Kidney (tissue), 13 donors: ENCODE measurements at regions not wholly inside any gene's neighbourhood (a gene's known extent, or its start where the extent isn't known, plus 50 kb on each side); places are given as distances from the start of the nearest gene placed in this dataset.

Source experiments
- DNase-seq, 5 donors: peaks; one replicate each; pipeline ENCODE4 v3.0.0-alpha.2; 2013 to 2020
- FAIRE-seq: peaks from 2 replicates; lab custom pipeline; 2012; peaks lifted over from hg19 to GRCh38; lab: Jason Lieb, UNC
- H3K27ac ChIP-seq, 2 donors: one replicate each; pipeline ENCODE4 v1.7.0; 2013; ENCODE audit warnings: low read depth in 2 of 2, low read length in 2 of 2, inconsistent platforms in 1 of 2
- H3K27me3 ChIP-seq: one replicate; pipeline ENCODE4 v1.7.1; 2013; ENCODE audit warnings: low read length, inconsistent platforms; ENCODE audit not compliant: control insufficient read depth, insufficient read depth
- H3K36me3 ChIP-seq, 3 donors: one replicate each; pipeline versions ENCODE4 v1.7.0 to v1.7.1; 2013; ENCODE audit warnings: low read length in 3 of 3, control low read depth in 1 of 3, inconsistent platforms in 1 of 3; ENCODE audit not compliant: insufficient read depth in 3 of 3, control insufficient read depth in 2 of 3
- H3K4me1 ChIP-seq, 3 donors: one replicate each; pipeline versions ENCODE4 v1.7.0 to v1.7.1; 2013; ENCODE audit warnings: low read length in 3 of 3, inconsistent platforms in 1 of 3, low read depth in 1 of 3; ENCODE audit not compliant: control insufficient read depth in 2 of 3, insufficient read depth in 2 of 3
- H3K4me3 ChIP-seq, 3 donors: one replicate each; pipeline versions ENCODE4 v1.7.0 to v1.8.1; 2013; ENCODE audit warnings: low read length in 3 of 3, control low read depth in 1 of 3, inconsistent platforms in 1 of 3
- H3K9ac ChIP-seq, 3 donors: one replicate each; pipeline versions ENCODE4 v1.7.0 to v1.7.1; 2013; ENCODE audit warnings: low read length in 3 of 3, control low read depth in 1 of 3, inconsistent platforms in 1 of 3
- H3K9me3 ChIP-seq, 3 donors: one replicate each; pipeline versions ENCODE4 v1.7.0 to v1.7.1; 2013; ENCODE audit warnings: low read length in 3 of 3, control low read depth in 1 of 3, inconsistent platforms in 1 of 3; ENCODE audit not compliant: control insufficient read depth in 2 of 3, insufficient read depth in 1 of 3
- CTCF ChIP-seq: IDR thresholded peaks from 3 replicates; pipeline ENCODE4 v1.5.1; 2012; ENCODE audit warnings: mild to moderate bottlenecking, moderate library complexity, borderline replicate concordance; ENCODE audit not compliant: insufficient read depth; ENCODE audit errors: extremely low read depth
- intact Hi-C: fragments of 100-400 bp; cut with DNase I; formaldehyde crosslinking; loops from one replicate; pipeline ENCODE4 v1.11.1; 2022
- donor health status: control.
- donor health status: control.
- donor health status: control.
- donor health status: control.
- donor health status: control.
- donor health status: DM: yes; HTN: yes; CAD: no.
- donor health status: Normal renal cell carcinoma (clear cell type).

GRCh38 chr10:111988646-111989045 lies 194.9 kb downstream of the GPAM start:
- no peak for FAIRE-seq
- no peaks in the 10 kb centered on the region for H3K9me3 ChIP-seq

GRCh38 chr10:111989136-111989911 lies 194.2 kb downstream of the GPAM start:
- Histone ChIP-seq H3K27ac (no peak overlapping the region), H3K9ac (no peak overlapping the region), H3K9me3 (peaks cover 0 to under 1% (median 0%) of the 10 kb centered on the region in 3 donors), H3K4me1 (no peaks in the 10 kb centered on the region), H3K27me3 (no peaks in the 10 kb centered on the region), H3K36me3 (no peaks in the 10 kb centered on the region), H3K4me3 (no peak overlapping the region)
- TF ChIP-seq CTCF: no peak
- DNase-seq: no peak
- intact Hi-C loops: no loop called here
- no peak for FAIRE-seq

More at GRCh38 chr10:111988646-111989045, 194.9 kb downstream of the GPAM start:
- H3K36me3 ChIP-seq: no peaks in the 10 kb centered on the region
- no peak overlapping the region for H3K27ac ChIP-seq
- TF ChIP-seq CTCF: no peak
- no peak overlapping the region for H3K9ac ChIP-seq
- no peak overlapping the region for H3K4me3 ChIP-seq
- H3K27me3 ChIP-seq: no peaks in the 10 kb centered on the region
- H3K4me1 ChIP-seq: no peaks in the 10 kb centered on the region
- intact Hi-C loops: no loop called here
- no peak for DNase-seq

- H3K4me3 ChIP-seq: no peak overlapping the region
- DNase-seq: no peak
- intact Hi-C loops: no loop called here
- H3K9me3 ChIP-seq: peaks cover 0 to 8% (median 0%) of the 10 kb centered on the region in 3 donors
- FAIRE-seq: no peak
- H3K4me1 ChIP-seq: no peaks in the 10 kb centered on the region
- no peak overlapping the region for H3K27ac ChIP-seq
- H3K36me3 ChIP-seq: no peaks in the 10 kb centered on the region
- no peak overlapping the region for H3K9ac ChIP-seq
- no peak for TF ChIP-seq CTCF
- H3K27me3 ChIP-seq: no peaks in the 10 kb centered on the region
Observed at GRCh38 chr10:111990734-111991133, 192.8 kb downstream of the GPAM start.
